Epidermal melanocyte (primary cell): ENCODE measurements at regions not wholly inside any gene's neighbourhood (a gene's known extent, or its start where the extent isn't known, plus 50 kb on each side); places are given as distances from the start of the nearest gene placed in this dataset.

Experiments used
- DNase-seq: peaks from one replicate; pipeline ENCODE4 v3.0.0; 2011; ENCODE audit warnings: low spot score; ENCODE audit not compliant: insufficient read length

DNA sequence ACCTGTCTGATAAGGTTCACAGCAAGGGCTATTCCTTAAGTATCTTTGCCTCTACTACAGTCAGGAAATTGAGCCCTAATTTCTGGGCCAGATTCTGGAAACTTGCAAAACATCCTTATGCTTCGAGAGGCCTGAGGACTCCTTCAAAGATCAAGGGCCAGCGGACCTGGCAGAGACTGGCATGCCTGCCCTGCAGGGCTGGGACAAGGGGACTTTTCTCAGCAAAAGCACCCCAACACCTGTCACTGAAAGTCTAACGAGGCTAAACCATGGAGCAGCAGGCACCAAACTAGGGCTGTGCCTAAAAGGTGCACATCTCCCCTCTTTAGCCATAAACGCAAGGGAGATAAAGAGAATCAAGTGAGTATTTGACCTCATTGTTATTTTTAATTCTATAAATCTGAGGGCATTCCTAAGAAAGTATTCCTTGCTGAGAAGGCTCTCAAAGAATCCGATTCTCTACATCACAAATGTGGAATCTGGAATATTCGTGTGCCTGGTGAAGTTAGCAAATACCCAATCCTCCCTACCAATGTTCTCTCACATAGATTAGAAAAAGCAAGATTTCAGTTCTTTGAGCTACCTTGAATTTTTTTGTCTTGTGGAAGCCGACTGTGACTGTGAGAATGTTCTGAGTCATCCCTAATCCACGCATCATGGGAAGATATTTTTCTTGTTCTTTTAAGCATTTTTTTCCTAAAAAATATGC, 328.2 kb upstream of the NOVA1 start:
- no peak for DNase-seq

DNA sequence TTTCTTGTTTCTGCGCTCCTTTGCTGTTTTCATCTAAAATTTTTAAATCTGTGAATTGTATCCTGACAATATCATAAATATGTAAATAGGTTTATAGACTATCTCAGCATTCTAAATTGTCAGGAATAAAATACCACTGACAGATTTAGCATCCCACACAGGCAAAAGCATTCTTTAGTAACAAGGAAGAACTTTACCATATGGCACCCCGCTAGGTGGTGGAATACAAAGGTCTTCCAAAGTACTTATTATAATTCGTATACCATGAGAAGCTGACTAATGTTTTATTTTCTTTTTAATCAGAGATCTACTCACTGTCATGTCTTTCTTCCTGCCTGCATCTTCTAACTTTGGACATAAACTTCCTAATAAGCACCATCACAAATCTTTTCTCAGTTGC, 328.8 kb upstream of the NOVA1 start:
- DNase-seq, result no peak

DNA sequence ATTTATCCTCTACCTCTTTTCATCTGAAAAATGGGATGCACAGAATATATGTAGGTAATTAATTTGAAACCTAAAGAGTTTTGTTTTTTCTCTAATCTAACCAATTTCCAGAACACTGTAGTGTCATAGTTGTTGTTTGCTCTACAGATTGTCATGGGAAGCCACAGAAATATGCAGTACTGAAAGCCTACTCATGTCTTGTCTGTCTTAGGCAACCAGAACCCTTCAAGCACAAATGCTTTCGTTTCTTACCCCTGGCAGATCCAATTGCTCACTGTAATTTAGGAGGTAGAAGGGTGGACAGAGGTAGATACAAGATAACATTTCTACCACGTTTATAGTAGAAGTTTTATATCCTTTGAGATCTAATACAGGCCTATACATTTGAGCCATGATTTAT, 330.2 kb upstream of the NOVA1 start:
- DNase-seq, result no peak

DNA sequence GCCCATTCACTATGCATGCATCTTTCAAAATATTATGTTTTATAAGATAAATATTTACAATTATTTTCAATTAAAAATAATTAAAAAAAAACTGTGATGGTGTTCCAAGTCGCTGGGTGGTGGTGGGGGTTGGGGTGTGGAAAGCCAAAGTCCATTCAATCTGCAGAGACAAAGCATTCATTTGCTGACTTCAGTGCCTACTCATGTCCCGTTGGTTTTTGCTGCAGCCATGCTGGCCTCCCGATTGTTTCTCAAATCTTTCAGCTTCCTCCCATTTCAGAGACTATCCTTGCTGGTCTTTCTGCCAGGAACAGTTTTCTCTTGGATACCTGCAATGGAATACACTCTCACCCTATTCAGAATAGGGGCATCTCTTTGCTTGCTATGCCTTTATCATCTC, 331.5 kb upstream of the NOVA1 start:
- no peak for DNase-seq

DNA sequence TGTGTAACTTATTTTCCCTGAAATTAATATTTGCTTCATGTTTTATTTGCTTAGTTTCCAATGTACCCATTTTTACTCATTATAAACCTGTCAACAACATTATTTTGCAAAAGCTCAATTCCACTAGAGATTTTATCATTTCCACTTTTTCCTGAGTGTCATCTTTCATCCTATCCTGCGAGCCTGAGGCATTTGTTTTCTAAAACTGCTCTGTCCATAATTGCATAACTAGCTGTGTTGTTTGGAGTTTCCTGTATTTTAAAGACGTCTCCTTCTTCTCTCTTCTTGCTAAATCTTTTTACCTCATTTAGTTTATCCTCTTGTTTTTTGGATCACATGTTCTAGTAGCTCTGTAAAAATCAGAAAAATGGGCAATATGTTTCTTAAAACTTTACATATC, 332.7 kb upstream of the NOVA1 start:
- DNase-seq, result no peak

DNA sequence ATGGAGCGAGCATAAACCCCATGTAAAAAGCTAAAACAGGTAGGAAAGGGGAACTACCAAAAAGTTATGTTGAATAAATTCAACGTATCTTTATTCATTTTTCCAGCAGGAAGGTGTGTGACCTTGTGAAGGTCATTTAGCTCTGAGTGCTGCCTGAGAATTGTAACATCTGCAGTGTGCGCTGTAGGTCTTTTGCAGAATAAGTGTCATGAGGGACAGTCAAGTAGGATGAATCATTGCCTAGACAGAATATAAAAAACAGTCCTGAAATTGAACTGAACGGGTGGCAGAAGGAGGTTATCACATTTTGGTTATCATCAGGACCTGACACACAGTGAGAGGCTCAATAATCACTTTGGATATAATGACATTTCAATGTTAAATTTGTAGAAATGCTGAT, 334.8 kb upstream of the NOVA1 start:
- DNase-seq, result no peak

DNA sequence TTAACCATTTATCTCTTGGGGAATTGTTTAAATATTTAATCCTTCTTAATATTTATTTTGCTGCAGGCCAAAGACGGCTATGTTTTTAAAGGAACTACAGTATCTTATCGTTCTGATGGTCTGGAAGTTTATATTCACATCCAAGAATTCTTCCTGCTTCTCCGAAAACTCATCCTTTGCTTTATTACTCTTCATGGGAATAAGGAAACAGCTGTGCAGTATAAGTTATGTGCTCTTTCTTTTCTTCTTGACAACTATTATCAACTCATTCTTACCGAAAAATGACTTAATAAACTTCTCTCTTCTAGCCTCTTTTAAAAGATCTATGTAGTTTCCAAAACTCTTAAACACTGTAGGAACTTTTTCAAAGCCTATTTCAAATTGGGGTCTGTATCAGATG, 335.6 kb upstream of the NOVA1 start:
- no peak for DNase-seq

DNA sequence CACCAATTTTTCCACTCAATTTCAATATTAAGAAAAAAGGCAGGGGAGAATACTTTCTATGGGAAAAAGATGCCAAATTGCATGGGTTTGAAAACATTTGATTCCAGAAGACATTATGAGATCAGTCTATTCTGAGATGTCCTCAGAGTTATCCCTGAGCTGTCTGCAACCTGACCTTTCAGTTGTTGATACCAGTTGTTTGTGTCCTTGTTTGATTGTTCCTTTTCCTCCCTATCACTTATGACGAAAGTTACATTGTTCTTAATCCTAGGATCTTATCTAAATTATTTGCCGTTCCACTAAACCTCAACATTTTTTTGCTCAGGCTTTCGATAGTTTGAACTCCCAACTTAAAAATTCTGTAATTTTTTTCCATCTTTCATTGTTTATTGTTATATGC, 336.3 kb upstream of the NOVA1 start:
- DNase-seq, result no peak

DNA sequence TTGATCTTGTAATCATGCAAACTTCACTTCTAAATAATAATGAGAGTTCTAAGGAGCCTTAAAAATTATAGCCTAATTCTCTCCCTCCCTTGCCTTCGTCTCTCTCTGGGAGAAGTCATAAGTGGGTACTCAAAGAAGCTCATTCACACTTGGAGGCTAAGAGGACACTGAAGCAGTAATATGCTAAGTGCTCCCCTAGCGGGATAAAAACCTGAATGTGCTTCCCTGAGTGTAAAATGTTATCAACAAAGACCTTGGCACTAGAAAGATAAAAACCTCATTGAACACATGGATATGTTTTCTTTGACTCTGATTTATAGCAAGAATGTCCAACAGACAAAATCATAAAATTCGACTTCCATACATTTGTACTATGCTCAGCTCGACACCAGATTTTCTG, 337.9 kb upstream of the NOVA1 start:
- DNase-seq, result no peak

DNA sequence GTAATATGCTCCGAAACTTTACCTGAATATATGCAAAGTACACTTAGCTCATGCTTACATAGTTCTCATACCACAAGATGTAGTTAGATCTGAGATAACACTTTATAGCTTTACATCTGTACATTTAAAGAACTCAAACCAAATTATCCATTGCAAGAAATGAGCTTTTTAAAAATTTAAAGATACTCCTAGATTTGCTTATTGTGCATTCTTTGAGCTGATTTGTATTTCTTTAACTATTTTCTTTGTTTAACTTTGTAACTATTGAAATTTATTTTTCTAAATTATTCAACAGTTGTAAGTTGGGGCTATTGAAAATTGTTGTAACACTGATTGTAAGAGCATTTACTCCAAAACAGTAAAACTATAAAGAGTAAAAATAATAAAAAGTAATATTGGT, 340.2 kb upstream of the NOVA1 start:
- DNase-seq, result no peak

DNA sequence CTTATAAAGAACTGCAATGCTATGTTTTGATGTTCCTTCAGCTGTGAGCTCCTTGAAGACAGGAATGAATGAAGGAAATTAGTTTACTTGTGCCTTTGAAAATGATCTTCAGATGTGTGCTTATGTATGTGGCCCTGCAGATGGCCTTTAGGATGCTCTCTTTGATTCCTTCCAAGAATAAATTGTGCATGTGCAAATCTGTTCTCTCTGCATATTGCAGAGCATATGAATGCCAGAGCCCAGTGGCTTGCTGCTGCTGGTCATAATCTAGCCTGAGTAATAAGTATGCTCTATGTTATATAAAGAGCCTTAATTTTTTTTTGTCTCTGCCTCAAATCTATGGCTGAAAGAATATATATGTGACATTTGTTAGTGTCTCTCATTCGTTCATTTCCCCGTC, 341.9 kb upstream of the NOVA1 start:
- no peak for DNase-seq

DNA sequence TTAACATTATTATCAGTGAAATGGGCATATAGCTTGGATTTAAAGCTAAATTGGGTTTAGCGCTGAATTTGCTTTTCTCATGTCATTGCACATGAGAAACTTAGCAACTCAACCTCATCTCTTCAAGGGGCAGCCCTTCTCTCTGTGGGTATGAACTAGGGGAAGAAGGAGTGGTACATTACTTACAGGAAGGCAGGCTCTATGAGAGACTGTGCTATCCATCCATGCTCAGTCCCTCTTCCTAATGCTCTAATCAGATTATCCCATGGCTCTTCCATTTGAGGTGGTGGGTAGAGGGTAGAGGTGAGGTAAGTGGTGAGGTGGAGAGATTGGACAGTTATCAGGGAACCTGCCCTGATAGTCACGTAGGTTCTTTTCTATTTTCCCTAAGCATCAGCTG, 343.7 kb upstream of the NOVA1 start:
- no peak for DNase-seq

DNA sequence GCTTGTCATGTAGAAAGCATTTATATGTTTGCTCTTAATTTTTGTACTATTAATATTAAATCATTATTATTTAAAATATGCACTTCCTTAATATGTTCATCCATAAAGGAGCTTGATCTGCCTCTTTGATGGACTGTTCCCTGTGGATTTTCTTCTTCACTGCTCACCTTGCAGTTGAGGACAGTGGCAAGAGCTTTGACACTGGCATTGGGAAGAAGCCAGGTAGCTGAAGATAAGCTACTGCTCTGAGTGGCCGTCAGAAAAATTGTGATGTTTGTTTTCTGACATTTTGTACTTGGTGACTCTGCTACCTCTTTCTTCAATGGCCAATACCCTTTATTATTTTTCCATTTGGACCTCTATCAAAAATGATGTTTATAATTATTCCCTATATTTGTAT, 349.4 kb upstream of the NOVA1 start:
- no peak for DNase-seq

DNA sequence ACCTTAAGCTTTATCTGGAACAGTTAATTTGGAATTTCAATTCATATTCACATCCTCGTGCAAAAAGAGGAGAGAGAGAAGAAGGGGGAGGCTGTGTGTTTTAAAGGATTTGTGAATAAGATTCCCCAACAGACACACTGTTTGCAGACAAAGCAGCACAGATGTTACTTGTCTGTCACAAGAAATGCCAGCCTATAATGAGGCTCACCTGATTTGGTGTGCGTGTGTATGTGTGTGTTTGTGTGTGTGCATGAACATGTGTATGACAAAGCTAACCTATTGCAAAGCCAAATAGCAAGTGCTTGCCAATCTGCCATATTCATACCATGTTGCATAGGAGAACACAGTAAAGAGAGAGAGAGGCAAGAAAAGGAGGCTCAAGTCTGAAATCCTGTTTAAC, 361.6 kb upstream of the NOVA1 start:
- DNase-seq, result no peak

DNA sequence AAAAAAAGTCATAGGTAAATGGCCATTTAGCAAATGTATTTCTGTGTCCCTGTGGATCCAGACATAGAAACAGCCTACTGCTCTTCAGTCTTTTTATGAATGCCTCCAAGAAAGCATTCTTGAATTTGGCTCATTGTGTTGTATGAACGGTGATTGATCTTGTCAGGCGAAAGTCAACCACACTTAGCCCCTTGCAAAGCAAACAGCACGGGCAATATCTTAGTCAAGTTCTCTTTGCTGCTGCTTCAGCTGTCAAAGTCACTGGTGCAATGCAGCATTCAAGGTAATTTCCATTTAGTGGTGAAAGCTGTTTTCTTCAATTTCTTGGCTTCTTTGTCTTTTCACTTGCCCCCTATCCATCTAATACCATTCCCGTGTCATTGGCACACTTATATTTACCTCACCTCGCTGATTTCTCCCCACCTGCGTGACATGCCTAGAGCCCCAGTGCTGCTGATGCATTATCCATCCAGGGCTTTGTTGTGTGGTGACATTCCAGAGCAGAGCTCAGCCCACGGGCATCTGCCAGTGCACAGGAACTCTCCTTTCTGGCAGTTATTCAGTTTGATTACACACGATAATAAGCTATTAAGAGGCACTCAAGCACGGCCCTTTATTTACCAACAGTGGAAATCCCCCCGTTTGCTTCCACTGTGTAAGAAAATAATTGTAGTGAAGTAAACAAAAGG, 362.3 kb upstream of the NOVA1 start:
- DNase-seq, result no peak

DNA sequence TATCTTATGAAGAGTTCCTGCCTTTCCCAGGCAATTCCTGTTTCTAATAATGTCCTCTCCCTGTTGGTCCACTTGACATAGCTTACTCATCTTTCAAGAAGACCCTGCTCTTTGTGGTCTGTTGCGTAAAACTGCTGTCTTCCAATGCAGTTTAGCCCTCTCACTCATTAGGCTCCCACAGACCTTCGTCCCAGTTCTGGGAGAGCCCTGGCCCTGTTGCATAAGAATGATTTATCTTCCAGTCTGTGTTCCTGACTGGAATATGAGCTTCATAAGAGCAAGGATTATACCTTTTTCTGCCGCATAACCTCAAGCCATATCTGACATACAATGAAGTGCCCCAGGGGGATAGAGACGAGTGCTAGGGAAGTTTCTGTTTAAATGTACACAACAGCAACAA, 365.9 kb upstream of the NOVA1 start:
- no peak for DNase-seq

DNA sequence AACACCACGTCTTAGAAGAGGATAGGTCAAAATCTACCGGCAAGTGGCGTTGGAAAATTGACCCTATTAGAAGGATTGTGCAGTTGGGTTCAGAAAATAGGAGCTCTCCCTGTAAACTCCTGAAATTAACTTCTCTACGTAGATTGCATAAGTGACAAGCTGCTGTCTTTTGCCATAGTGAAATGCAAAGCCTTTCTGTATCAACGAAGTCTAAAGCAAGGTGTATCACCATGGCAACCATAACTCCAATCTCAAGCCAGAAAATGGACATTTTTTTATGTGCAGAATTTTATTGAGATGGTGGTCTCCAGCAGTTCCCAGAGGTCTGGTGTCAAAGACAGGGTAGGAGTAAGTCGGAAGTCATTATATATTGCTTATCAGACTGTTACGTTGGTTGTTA, 367.7 kb upstream of the NOVA1 start:
- no peak for DNase-seq

DNA sequence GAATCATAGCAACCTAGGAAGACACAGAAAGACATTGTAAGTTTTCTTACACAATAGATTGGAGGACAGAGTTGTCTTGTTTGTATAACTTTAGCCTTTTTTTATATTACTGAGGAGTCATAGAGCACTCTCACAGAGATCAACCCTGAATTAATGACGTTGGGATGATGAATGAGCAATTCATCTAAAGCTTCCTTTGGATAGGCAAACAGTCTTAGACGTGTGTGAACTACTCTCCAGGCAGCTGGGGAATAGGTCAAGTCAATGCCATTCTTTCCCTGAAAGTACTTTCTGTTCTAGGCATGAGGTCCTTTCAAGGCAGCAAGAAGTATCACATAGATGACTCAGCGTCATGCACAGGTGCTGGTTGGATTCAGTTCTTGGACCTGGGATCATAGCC, 369.1 kb upstream of the NOVA1 start:
- no peak for DNase-seq

DNA sequence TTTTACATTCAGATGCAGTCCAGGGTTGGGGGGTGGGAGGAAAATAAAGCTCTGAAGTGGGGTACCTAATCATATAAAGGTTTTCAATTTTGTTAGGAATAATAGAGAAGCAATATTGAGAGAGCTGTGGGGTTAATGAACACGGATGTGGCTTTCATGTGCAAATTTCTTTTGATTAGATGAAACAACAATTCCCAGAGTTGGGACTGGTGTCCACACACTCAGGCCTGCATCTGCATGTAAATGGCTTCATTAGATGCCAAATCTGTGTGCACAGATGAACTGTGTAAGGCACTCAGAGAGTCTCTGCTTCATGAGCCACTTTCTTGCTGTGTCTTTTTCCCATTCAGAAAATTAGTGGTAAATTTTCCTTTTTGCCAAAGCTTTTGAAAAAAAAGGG, 377.1 kb upstream of the NOVA1 start:
- DNase-seq, result no peak

DNA sequence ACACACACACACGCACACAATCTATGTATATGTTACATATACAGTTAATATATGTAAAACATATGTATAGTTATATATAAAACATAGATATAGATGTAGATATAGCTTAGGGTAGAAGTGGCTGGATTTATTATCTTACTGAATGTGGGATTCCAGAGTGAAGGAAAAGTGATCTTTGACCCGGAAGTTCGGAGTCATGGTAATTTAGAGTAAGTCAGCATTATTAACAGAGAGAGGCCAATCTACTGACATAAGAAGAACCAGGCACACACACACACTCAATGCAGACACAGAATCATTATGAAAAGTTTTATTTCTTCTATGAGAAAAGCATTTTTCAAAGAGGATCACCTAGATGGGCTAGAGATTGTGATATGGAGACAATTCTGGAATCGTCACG, 384.2 kb upstream of the NOVA1 start:
- DNase-seq, result no peak

DNA sequence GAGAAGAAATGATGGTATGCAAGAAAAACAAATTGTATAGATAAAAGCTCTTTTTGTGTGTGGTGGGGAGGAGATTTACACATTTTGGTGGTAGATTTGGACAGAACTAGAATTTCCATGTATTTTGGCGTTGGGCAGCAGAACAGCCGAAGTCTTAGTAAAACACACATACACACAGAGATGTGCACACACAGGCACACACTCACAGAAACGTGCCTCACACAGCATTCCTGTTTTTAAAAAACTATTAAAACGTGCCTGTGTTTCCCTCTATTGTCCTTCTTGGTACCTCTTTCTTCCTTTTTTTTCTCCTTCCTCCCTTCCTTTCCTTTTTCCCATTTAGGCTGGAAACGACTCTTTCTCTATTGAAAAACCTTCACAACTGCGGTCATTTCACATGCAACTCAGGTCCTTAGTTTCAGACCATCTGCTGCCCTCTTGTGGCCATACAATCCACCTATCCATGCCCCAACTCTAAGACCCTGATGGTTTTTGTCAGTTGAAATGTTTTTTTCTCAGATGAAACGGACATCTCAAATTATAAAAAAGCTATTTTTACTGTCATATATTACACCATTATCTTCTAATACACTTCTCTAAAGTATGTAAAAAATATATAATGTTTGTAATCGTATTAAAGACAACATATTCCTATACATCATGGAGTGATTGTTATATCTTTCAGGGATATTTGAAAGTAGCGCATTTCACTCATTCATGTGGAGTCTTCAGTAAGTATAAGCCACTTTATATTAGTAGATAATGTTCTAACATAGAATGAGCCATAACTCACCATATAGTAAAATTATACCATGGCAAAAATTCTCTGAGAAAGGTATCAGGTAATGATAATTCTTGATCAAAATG, 386.7 kb upstream of the NOVA1 start:
- DNase-seq, result no peak

DNA sequence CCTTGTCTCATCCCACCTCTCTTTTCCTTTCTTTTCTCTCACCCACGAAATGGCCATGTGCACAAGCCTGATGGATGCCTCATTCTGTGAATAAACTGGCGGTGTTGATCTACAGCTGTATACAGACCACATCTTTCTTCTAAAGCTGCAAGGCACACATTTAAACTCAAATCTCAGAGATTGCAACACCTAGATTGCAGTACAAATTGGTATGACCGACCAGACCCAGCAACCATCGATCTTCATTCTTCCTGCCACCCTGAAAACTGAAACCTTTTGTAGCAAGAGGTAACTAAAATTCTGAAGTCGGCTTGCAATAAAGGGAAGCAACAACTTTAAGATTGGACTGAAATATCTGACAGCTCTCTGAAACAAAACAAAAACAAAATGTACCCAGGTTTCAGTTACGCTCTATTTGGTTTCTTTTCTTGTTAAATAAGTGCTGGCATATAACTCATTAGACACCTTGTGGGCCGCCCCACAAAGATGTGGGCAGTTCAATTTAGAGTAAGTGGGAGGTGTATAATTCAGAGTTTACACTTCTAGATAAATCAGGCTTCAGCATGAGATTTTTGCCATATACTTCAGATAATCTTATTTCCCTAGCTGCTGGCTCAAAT, 390.0 kb upstream of the NOVA1 start:
- DNase-seq, result no peak
